ENCODE measurements at regions not wholly inside any gene's neighbourhood (a gene's known extent, or its start where the extent isn't known, plus 50 kb on each side); places are given as distances from the start of the nearest gene placed in this dataset.

GRCh38 chr1:59094001-59094400, 202.9 kb upstream of the FGGY start:
- peaks cover 0 to 6% (median 0%) of the 10 kb centered on the region in 11 donors for H3K9me3 Mint-ChIP-seq
- H3K36me3 Mint-ChIP-seq = peaks cover 0 to 8% (median 0%) of the 10 kb centered on the region in 5 donors
- ChIA-PET POLR2A (no interaction called here), CTCF (no interaction called here)
- H3K9me3 ChIP-seq (ENCODE audit: control insufficient read depth in 2 of 3, low read length in 3 of 3) = no peaks in the 10 kb centered on the region
- intact Hi-C loops (cut with micrococcal nuclease) = no loop called here
- H3K36me3 ChIP-seq (ENCODE audit: control insufficient read depth in 2 of 3, insufficient read depth in 3 of 3, low read length in 3 of 3) = no peaks in the 10 kb centered on the region
- no peaks in the 10 kb centered on the region for H3K27me3 ChIP-seq (ENCODE audit: control insufficient read depth in 2 of 2, insufficient read depth in 2 of 2, low read length in 2 of 2)
- ATAC-seq (peak; percentile 22), DNase-seq (no peak)
- H3K27me3 Mint-ChIP-seq = peaks cover 0 to 14% (median 0%) of the 10 kb centered on the region in 5 donors
- H3K4me1 ChIP-seq (ENCODE audit: control insufficient read depth in 2 of 2, insufficient read depth in 2 of 2, low read length in 2 of 2) = no peaks in the 10 kb centered on the region
- H3K4me3 Mint-ChIP-seq = no peak overlapping the region
- no peak overlapping the region for H3K4me3 ChIP-seq (ENCODE audit: low read length)
- no peak overlapping the region for H3K27ac Mint-ChIP-seq
- peaks cover 0 to 5% (median 0%) of the 10 kb centered on the region in 7 donors for H3K4me1 Mint-ChIP-seq
- H3K27ac ChIP-seq (ENCODE audit: low read depth, low read length) = no peak overlapping the region

DNA sequence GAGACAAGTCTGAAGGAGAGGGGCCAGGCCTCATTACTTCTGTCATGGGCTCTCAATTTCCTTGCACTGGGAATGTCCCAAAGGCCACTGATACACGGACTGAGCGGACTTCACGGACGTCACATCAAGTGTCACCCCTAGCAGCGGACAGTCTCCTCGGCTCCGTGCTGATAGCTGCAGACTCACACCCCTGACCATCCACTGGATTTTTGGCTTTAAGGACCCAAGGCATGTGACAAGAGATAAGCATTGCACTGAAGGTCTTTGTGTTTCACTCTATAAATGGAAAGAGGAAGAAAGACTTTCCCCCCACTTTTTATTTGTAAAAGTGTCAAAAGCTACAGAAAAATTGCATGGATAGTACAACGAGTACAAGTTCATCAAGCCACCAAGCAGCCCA, 200.4 kb upstream of the FGGY start:
- no peak overlapping the region for H3K27ac ChIP-seq (ENCODE audit: low read depth, low read length)
- CTCF ChIA-PET = interaction anchor here (0.6 kb wide), 1 partner anchor 36 kb away, joined by 3 read pairs; no protein-coding TSS in a partner anchor
- H3K4me1 ChIP-seq (ENCODE audit: control insufficient read depth in 2 of 2, insufficient read depth in 2 of 2, low read length in 2 of 2) = no peaks in the 10 kb centered on the region
- ATAC-seq = no peak
- Mint-ChIP-seq H3K27me3 (peaks cover 0 to 5% (median 0%) of the 10 kb centered on the region in 5 donors), H3K27ac (no peak overlapping the region), H3K9me3 (peaks cover 0 to 4% (median 0%) of the 10 kb centered on the region in 11 donors), H3K36me3 (peaks cover 0 to 11% (median 0%) of the 10 kb centered on the region in 5 donors), H3K4me3 (no peak overlapping the region), H3K4me1 (peaks cover 0 to 5% (median 0%) of the 10 kb centered on the region in 7 donors)
- H3K4me3 ChIP-seq (ENCODE audit: low read length) = no peak overlapping the region
- no peaks in the 10 kb centered on the region for H3K27me3 ChIP-seq (ENCODE audit: control insufficient read depth in 2 of 2, insufficient read depth in 2 of 2, low read length in 2 of 2)
- POLR2A ChIA-PET = no interaction called here
- H3K9me3 ChIP-seq (ENCODE audit: control insufficient read depth in 2 of 3, low read length in 3 of 3) = no peaks in the 10 kb centered on the region
- H3K36me3 ChIP-seq (ENCODE audit: control insufficient read depth in 2 of 3, insufficient read depth in 3 of 3, low read length in 3 of 3) = no peaks in the 10 kb centered on the region
- intact Hi-C loops (cut with micrococcal nuclease) = no loop called here
- no peak for DNase-seq

DNA sequence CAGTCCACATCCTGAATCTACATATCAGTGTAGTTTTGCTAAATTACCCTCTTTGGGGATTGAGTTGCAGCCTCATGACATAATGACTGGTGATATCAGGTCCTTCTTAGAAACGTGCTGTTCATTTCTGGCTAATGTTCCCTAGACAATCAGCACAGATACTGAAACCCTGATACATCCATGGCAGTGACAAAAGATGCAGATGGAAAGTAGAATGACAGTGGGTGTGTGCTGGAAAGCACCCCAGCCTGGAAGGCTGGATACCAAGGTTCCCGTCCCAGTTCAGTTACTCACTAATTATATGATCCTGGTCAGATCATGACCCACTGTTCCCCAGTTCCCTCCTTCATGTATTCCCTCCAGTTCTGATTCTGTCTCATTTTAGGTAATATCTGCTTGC, 198.2 kb upstream of the FGGY start:
- Histone ChIP-seq H3K4me3 (ENCODE audit: low read length) (no peak overlapping the region), H3K36me3 (ENCODE audit: control insufficient read depth in 2 of 3, insufficient read depth in 3 of 3, low read length in 3 of 3) (no peaks in the 10 kb centered on the region), H3K4me1 (ENCODE audit: control insufficient read depth in 2 of 2, insufficient read depth in 2 of 2, low read length in 2 of 2) (no peaks in the 10 kb centered on the region), H3K27ac (ENCODE audit: low read depth, low read length) (no peak overlapping the region), H3K27me3 (ENCODE audit: control insufficient read depth in 2 of 2, insufficient read depth in 2 of 2, low read length in 2 of 2) (no peaks in the 10 kb centered on the region), H3K9me3 (ENCODE audit: control insufficient read depth in 2 of 3, low read length in 3 of 3) (no peaks in the 10 kb centered on the region)
- intact Hi-C loops (cut with micrococcal nuclease) = no loop called here
- POLR2A ChIA-PET = no interaction called here
- Mint-ChIP-seq H3K9me3 (peaks cover 0 to 8% (median 0%) of the 10 kb centered on the region in 11 donors), H3K27ac (no peak overlapping the region), H3K4me1 (peaks cover 0 to 4% (median 0%) of the 10 kb centered on the region in 7 donors), H3K36me3 (peaks cover 0 to 11% (median 0%) of the 10 kb centered on the region in 5 donors), H3K4me3 (no peak overlapping the region), H3K27me3 (peaks cover 0 to 5% (median 0%) of the 10 kb centered on the region in 5 donors)
- ATAC-seq = no peak
- no peak for DNase-seq
- CTCF ChIA-PET = no interaction called here

DNA sequence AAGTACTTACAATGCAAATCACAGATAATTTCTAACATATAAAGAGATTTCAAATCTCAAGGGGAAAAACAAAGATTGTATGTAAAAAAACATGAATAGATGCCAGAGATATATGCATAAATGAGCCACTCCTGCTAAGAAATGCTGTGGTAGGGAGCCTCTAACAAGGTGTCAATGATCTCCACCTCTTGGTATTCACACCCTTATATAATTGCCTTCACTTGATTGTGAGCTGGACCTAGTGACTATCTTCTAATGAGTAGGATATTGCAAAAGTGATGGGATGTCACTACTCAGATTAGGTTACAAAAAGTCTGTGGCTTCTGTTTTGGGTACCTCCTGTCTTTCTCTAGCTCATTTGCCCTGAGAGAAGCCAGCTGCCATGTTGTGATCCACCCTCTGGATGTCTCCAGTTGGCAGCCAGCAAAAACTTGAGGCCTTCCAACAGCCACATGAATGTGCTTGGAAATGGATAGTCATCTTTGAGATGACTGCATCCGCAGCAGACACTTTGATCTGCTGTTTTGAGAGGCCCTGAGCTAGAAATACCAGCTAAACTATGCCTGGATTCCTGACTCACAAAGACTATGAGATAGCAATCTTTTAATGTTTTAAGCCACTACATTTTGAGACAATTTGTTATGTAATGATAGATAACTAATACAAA, 196.1 kb upstream of the FGGY start:
- Mint-ChIP-seq H3K9me3 (peaks cover 0 to 6% (median 0%) of the 10 kb centered on the region in 11 donors), H3K27ac (no peak overlapping the region), H3K27me3 (peaks cover 0 to 5% (median 0%) of the 10 kb centered on the region in 5 donors), H3K4me1 (no peaks in the 10 kb centered on the region), H3K4me3 (no peak overlapping the region), H3K36me3 (peaks cover 0 to 3% (median 0%) of the 10 kb centered on the region in 5 donors)
- no peak for DNase-seq
- ChIA-PET CTCF (interaction anchor here (0.6 kb wide), 1 partner anchor 12 kb away, joined by 3 read pairs; no protein-coding TSS in a partner anchor), POLR2A (no interaction called here)
- ATAC-seq = no peak
- Histone ChIP-seq H3K9me3 (ENCODE audit: control insufficient read depth in 2 of 3, low read length in 3 of 3) (no peaks in the 10 kb centered on the region), H3K36me3 (ENCODE audit: control insufficient read depth in 2 of 3, insufficient read depth in 3 of 3, low read length in 3 of 3) (no peaks in the 10 kb centered on the region), H3K27ac (ENCODE audit: low read depth, low read length) (no peak overlapping the region), H3K4me1 (ENCODE audit: control insufficient read depth in 2 of 2, insufficient read depth in 2 of 2, low read length in 2 of 2) (no peaks in the 10 kb centered on the region), H3K27me3 (ENCODE audit: control insufficient read depth in 2 of 2, insufficient read depth in 2 of 2, low read length in 2 of 2) (no peaks in the 10 kb centered on the region), H3K4me3 (ENCODE audit: low read length) (no peak overlapping the region)
- intact Hi-C loops (cut with micrococcal nuclease) = no loop called here

GRCh38 chr1:59101518-59101917, 195.4 kb upstream of the FGGY start:
- no peak overlapping the region for H3K4me3 Mint-ChIP-seq
- H3K27me3 Mint-ChIP-seq = peaks cover 0 to 5% (median 0%) of the 10 kb centered on the region in 5 donors
- H3K27ac Mint-ChIP-seq = no peak overlapping the region
- intact Hi-C loops (cut with micrococcal nuclease) = no loop called here
- H3K27me3 ChIP-seq (ENCODE audit: control insufficient read depth in 2 of 2, insufficient read depth in 2 of 2, low read length in 2 of 2) = no peaks in the 10 kb centered on the region
- H3K36me3 Mint-ChIP-seq = peaks cover 0 to 3% (median 0%) of the 10 kb centered on the region in 5 donors
- H3K36me3 ChIP-seq (ENCODE audit: control insufficient read depth in 2 of 3, insufficient read depth in 3 of 3, low read length in 3 of 3) = no peaks in the 10 kb centered on the region
- ChIA-PET CTCF (interaction anchor here (0.6 kb wide), 1 partner anchor 11 kb away, joined by 3 read pairs; no protein-coding TSS in a partner anchor), POLR2A (no interaction called here)
- H3K4me1 Mint-ChIP-seq = no peaks in the 10 kb centered on the region
- peaks cover 0 to 6% (median 0%) of the 10 kb centered on the region in 11 donors for H3K9me3 Mint-ChIP-seq
- no peaks in the 10 kb centered on the region for H3K4me1 ChIP-seq (ENCODE audit: control insufficient read depth in 2 of 2, insufficient read depth in 2 of 2, low read length in 2 of 2)
- ATAC-seq (no peak), DNase-seq (no peak)
- H3K27ac ChIP-seq (ENCODE audit: low read depth, low read length) = no peak overlapping the region
- H3K9me3 ChIP-seq (ENCODE audit: control insufficient read depth in 2 of 3, low read length in 3 of 3) = no peaks in the 10 kb centered on the region
- no peak overlapping the region for H3K4me3 ChIP-seq (ENCODE audit: low read length)

GRCh38 chr1:59103457-59103856, 193.4 kb upstream of the FGGY start:
- H3K9me3 ChIP-seq (ENCODE audit: control insufficient read depth in 2 of 3, low read length in 3 of 3) = no peaks in the 10 kb centered on the region
- no peak overlapping the region for H3K27ac ChIP-seq (ENCODE audit: low read depth, low read length)
- no peak overlapping the region for H3K4me3 ChIP-seq (ENCODE audit: low read length)
- no peak for DNase-seq
- no peaks in the 10 kb centered on the region for H3K36me3 ChIP-seq (ENCODE audit: control insufficient read depth in 2 of 3, insufficient read depth in 3 of 3, low read length in 3 of 3)
- Mint-ChIP-seq H3K36me3 (peaks cover 0 to 3% (median 0%) of the 10 kb centered on the region in 5 donors), H3K9me3 (peaks cover 0 to 6% (median 0%) of the 10 kb centered on the region in 11 donors), H3K4me3 (no peak overlapping the region), H3K27me3 (peaks cover 0 to 2% (median 0%) of the 10 kb centered on the region in 5 donors), H3K4me1 (no peaks in the 10 kb centered on the region), H3K27ac (no peak overlapping the region)
- H3K4me1 ChIP-seq (ENCODE audit: control insufficient read depth in 2 of 2, insufficient read depth in 2 of 2, low read length in 2 of 2) = no peaks in the 10 kb centered on the region
- no peaks in the 10 kb centered on the region for H3K27me3 ChIP-seq (ENCODE audit: control insufficient read depth in 2 of 2, insufficient read depth in 2 of 2, low read length in 2 of 2)
- CTCF ChIA-PET = no interaction called here
- ATAC-seq = no peak
- intact Hi-C loops (cut with micrococcal nuclease) = no loop called here
- POLR2A ChIA-PET = no interaction called here

GRCh38 chr1:59104191-59104760, 192.6 kb upstream of the FGGY start:
- Histone ChIP-seq H3K4me1 (ENCODE audit: control insufficient read depth in 2 of 2, insufficient read depth in 2 of 2, low read length in 2 of 2) (no peaks in the 10 kb centered on the region), H3K27ac (ENCODE audit: low read depth, low read length) (no peak overlapping the region), H3K27me3 (ENCODE audit: control insufficient read depth in 2 of 2, insufficient read depth in 2 of 2, low read length in 2 of 2) (no peaks in the 10 kb centered on the region), H3K9me3 (ENCODE audit: control insufficient read depth in 2 of 3, low read length in 3 of 3) (no peaks in the 10 kb centered on the region), H3K36me3 (ENCODE audit: control insufficient read depth in 2 of 3, insufficient read depth in 3 of 3, low read length in 3 of 3) (no peaks in the 10 kb centered on the region), H3K4me3 (ENCODE audit: low read length) (no peak overlapping the region)
- Mint-ChIP-seq H3K36me3 (peaks cover 0 to 3% (median 0%) of the 10 kb centered on the region in 5 donors), H3K9me3 (peaks cover 0 to 6% (median 0%) of the 10 kb centered on the region in 11 donors), H3K4me3 (no peak overlapping the region), H3K4me1 (no peaks in the 10 kb centered on the region), H3K27ac (peak overlapping the region in 1 of 9 donors; percentile 43), H3K27me3 (no peaks in the 10 kb centered on the region)
- POLR2A ChIA-PET = no interaction called here
- intact Hi-C loops (cut with micrococcal nuclease) = no loop called here
- ATAC-seq (no peak), DNase-seq (no peak)
- CTCF ChIA-PET = no interaction called here
